Glutamatergic neuron (in vitro differentiated cells): ENCODE measurements at regions not wholly inside any gene's neighbourhood (a gene's known extent, or its start where the extent isn't known, plus 50 kb on each side); places are given as distances from the start of the nearest gene placed in this dataset.

Source experiments
- DNase-seq: peaks from one replicate; pipeline ENCODE4 v3.0.0; 2022
- H3K27ac Mint-ChIP-seq: one replicate; pipeline ENCODE4 v1.8.0; 2020; ENCODE audit warnings: mild to moderate bottlenecking, mixed read lengths, inconsistent platforms; ENCODE audit not compliant: unreplicated experiment
- H3K27me3 Mint-ChIP-seq: one replicate; pipeline ENCODE4 v1.8.0; 2020; ENCODE audit warnings: mild to moderate bottlenecking, moderate library complexity, mixed read lengths, inconsistent platforms; ENCODE audit not compliant: unreplicated experiment
- H3K36me3 Mint-ChIP-seq: one replicate; pipeline ENCODE4 v1.8.0; 2020; ENCODE audit warnings: mild to moderate bottlenecking, mixed read lengths, inconsistent platforms; ENCODE audit not compliant: unreplicated experiment
- H3K4me1 Mint-ChIP-seq: one replicate; pipeline ENCODE4 v1.8.0; 2020; ENCODE audit warnings: mild to moderate bottlenecking, low read depth, mixed read lengths, inconsistent platforms; ENCODE audit not compliant: unreplicated experiment
- H3K4me3 Mint-ChIP-seq: one replicate; pipeline ENCODE4 v1.8.0; 2020; ENCODE audit warnings: mild to moderate bottlenecking, mixed read lengths, inconsistent platforms; ENCODE audit not compliant: unreplicated experiment
- H3K9me3 Mint-ChIP-seq: one replicate; pipeline ENCODE4 v1.8.0; 2020; ENCODE audit warnings: mild to moderate bottlenecking, moderate library complexity, mixed read lengths, inconsistent platforms; ENCODE audit not compliant: unreplicated experiment
- TF ChIP-seq, protein P1 (sequence below): fragments of 200-600 bp; sonication (generic); IDR thresholded peaks from one replicate; pipeline ENCODE4 v1.5.0; 2021; ENCODE audit not compliant: partially characterized antibody, unreplicated experiment

- no peak for DNase-seq
- no peaks in the 10 kb centered on the region for H3K36me3 Mint-ChIP-seq
- H3K27me3 Mint-ChIP-seq = no peaks in the 10 kb centered on the region
- H3K4me3 Mint-ChIP-seq = no peak overlapping the region
- peaks cover 4% of the 10 kb centered on the region for H3K9me3 Mint-ChIP-seq
- TF ChIP-seq, protein P1, sequence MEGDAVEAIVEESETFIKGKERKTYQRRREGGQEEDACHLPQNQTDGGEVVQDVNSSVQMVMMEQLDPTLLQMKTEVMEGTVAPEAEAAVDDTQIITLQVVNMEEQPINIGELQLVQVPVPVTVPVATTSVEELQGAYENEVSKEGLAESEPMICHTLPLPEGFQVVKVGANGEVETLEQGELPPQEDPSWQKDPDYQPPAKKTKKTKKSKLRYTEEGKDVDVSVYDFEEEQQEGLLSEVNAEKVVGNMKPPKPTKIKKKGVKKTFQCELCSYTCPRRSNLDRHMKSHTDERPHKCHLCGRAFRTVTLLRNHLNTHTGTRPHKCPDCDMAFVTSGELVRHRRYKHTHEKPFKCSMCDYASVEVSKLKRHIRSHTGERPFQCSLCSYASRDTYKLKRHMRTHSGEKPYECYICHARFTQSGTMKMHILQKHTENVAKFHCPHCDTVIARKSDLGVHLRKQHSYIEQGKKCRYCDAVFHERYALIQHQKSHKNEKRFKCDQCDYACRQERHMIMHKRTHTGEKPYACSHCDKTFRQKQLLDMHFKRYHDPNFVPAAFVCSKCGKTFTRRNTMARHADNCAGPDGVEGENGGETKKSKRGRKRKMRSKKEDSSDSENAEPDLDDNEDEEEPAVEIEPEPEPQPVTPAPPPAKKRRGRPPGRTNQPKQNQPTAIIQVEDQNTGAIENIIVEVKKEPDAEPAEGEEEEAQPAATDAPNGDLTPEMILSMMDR = no peak
- H3K4me1 Mint-ChIP-seq = peaks cover 20% of the 10 kb centered on the region
- no peak overlapping the region for H3K27ac Mint-ChIP-seq
These were observed 142.4 kb downstream of the C9orf152 start for GRCh38 chr9:110065532-110065931.

DNA sequence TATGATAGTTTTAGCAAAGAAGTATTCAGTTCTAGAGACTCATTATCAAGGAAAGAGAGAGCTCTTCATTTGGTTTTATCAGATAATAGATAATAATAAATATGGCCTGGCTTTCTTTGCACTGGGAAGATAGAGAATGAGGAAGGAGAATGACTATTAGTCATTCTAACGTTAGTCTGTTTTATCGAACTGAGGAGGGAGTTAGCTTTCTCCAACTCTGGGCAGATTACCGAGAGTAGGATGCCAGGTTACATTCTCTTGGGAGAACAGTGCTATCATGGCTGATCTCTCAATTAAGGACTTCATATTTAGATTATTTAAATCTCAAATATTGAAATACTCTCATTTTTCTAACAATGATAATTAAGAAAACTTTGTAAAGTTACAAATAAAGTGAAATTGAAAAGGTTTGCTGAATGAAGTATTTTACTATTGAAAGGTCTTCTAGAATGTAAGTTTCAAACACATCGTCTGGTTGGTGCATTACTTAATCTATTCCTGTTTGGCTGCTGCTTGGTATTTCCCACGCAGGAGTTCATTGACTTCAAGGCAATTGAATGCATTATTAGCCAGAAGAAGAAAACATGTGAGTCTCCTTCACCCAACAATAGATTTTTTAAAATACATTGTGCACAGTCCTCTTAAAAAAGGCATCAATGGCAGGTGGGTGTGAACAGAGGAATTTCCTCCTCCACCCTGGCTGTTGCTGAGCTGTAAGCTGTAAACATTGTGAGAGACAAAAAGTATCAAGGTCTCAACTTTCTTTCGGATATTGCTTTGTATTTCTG lies 140.8 kb downstream of the C9orf152 start:
- H3K27me3 Mint-ChIP-seq = no peaks in the 10 kb centered on the region
- no peaks in the 10 kb centered on the region for H3K36me3 Mint-ChIP-seq
- H3K27ac Mint-ChIP-seq = no peak overlapping the region
- peaks cover 4% of the 10 kb centered on the region for H3K9me3 Mint-ChIP-seq
- H3K4me3 Mint-ChIP-seq = no peak overlapping the region
- DNase-seq = no peak
- H3K4me1 Mint-ChIP-seq = peaks cover 24% of the 10 kb centered on the region
- TF ChIP-seq, protein P1 = no peak

DNA sequence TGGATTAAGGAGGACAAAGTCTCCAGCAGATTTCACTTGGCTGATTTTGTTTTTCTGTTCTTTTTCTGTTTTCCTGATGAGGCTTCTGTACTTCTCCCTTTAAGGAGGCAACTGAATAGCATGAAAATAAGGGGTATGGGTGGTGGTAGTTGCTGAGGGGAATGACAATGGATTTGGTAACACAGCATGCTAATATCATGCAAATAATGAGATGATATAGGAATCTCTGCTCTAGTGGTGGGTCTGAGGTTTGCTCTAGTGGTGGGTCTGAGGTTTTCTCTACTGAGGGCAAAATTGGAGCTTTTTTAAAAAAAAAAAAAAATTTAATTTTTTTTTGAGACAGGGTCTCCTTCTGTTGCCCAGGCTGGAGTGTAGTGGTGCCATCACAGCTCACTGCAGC lies 139.7 kb downstream of the C9orf152 start:
- Mint-ChIP-seq H3K4me1 (peaks cover 30% of the 10 kb centered on the region), H3K4me3 (no peak overlapping the region), H3K36me3 (no peaks in the 10 kb centered on the region), H3K9me3 (peaks cover 4% of the 10 kb centered on the region), H3K27ac (no peak overlapping the region), H3K27me3 (no peaks in the 10 kb centered on the region)
- no peak for DNase-seq
- TF ChIP-seq, protein P1 = no peak

DNA sequence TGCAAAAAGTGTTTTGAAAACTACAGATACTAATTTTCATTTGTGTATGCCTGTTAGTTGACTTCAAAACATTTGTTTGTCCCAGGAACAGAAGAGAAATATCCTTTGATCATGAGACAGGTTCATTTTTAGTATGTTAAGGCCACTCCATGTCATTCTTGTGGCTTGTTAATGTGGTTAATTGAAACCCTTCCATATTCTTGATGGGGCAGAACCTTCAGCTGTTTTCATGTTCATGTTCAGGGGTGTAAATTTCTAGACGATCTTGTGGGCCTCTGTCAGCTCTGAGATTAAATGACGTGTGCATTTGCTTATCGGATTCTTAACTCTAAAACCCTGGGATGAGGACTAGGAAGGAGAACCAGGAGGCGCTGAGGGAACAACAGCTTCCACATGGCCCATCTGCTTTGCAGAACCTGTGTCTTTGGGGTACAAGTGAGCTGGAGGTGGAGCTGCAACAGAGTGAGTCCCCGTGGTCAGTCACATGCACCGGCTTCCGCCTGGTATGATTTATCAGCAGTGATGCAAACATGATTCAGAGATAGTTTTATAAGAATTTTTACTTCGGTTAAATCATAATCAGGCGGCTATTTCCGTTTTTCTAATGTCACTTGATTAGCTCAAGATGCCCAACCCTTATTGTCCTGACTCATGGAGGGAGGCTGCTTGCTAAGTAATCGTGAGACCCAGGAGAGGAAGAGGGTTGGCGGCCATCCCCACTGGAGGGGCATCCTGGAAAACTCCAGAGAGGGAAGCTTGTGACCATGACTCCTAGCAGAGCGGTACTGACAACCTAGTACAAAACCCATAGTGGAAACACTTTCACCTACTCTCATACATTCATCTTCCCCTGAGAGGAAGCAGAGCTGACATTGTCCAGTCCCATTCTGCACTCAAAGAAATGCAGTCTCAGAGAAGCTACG lies 138.4 kb downstream of the C9orf152 start:
- no peak for DNase-seq
- Mint-ChIP-seq H3K9me3 (peaks cover 3% of the 10 kb centered on the region), H3K27ac (peak overlapping the region; percentile 64), H3K27me3 (no peaks in the 10 kb centered on the region), H3K4me3 (peak overlapping the region; percentile 45), H3K4me1 (peaks cover 29% of the 10 kb centered on the region), H3K36me3 (no peaks in the 10 kb centered on the region)
- TF ChIP-seq, protein P1 = no peak
